Type B pancreatic cell (in vitro differentiated cells): ENCODE measurements at regions not wholly inside any gene's neighbourhood (a gene's known extent, or its start where the extent isn't known, plus 50 kb on each side); places are given as distances from the start of the nearest gene placed in this dataset.

Experiments
- DNase-seq: peaks from one replicate; pipeline ENCODE4 v3.0.0; 2021; ENCODE audit warnings: mixed read lengths; ENCODE audit not compliant: unreplicated experiment; ENCODE audit errors: extremely low spot score
- H3K27ac Mint-ChIP-seq: 2 replicates; pipeline ENCODE4 v1.8.0; 2021; ENCODE audit warnings: mild to moderate bottlenecking, mixed read lengths
- H3K27me3 Mint-ChIP-seq: 2 replicates; pipeline ENCODE4 v1.8.0; 2021; ENCODE audit warnings: mixed read lengths
- H3K36me3 Mint-ChIP-seq: 2 replicates; pipeline ENCODE4 v1.8.0; 2021; ENCODE audit warnings: mixed read lengths
- H3K4me1 Mint-ChIP-seq: one replicate; pipeline ENCODE4 v1.8.0; 2021; ENCODE audit warnings: mixed read lengths; ENCODE audit not compliant: unreplicated experiment
- H3K4me3 Mint-ChIP-seq: 2 replicates; pipeline ENCODE4 v1.8.0; 2021; ENCODE audit warnings: mild to moderate bottlenecking, mixed read lengths
- H3K9me3 Mint-ChIP-seq: 2 replicates; pipeline ENCODE4 v1.8.0; 2021; ENCODE audit warnings: mixed read lengths
- CTCF ChIP-seq: fragments of 200-600 bp; sonication (generic); conservative IDR thresholded peaks from 2 replicates; pipeline ENCODE4 v1.5.0; 2021; ENCODE audit warnings: antibody characterized with exemption, mild to moderate bottlenecking

GRCh38 chr2:234858790-234859329 is 93.0 kb upstream of the SH3BP4 start:
- no peaks in the 10 kb centered on the region for H3K27me3 Mint-ChIP-seq
- peaks cover 21% of the 10 kb centered on the region for H3K4me1 Mint-ChIP-seq
- H3K4me3 Mint-ChIP-seq, result no peak overlapping the region
- no peak for DNase-seq
- no peak for TF ChIP-seq CTCF
- H3K36me3 Mint-ChIP-seq, result no peaks in the 10 kb centered on the region
- H3K9me3 Mint-ChIP-seq, result no peaks in the 10 kb centered on the region
- no peak overlapping the region for H3K27ac Mint-ChIP-seq

- no peak for DNase-seq
- no peak for TF ChIP-seq CTCF
- no peaks in the 10 kb centered on the region for H3K36me3 Mint-ChIP-seq
- no peak overlapping the region for H3K4me3 Mint-ChIP-seq
- H3K4me1 Mint-ChIP-seq, result peaks cover 20% of the 10 kb centered on the region
- no peak overlapping the region for H3K27ac Mint-ChIP-seq
- H3K9me3 Mint-ChIP-seq, result no peaks in the 10 kb centered on the region
- no peaks in the 10 kb centered on the region for H3K27me3 Mint-ChIP-seq
These were observed 93.7 kb upstream of the SH3BP4 start for GRCh38 chr2:234858145-234858544.

GRCh38 chr2:234853729-234854128 is 98.1 kb upstream of the SH3BP4 start:
- Mint-ChIP-seq H3K4me3 (no peak overlapping the region), H3K27me3 (no peaks in the 10 kb centered on the region), H3K4me1 (peaks cover 21% of the 10 kb centered on the region), H3K36me3 (no peaks in the 10 kb centered on the region), H3K27ac (no peak overlapping the region), H3K9me3 (peaks cover 9% of the 10 kb centered on the region)
- no peak for DNase-seq
- TF ChIP-seq CTCF, result no peak

- H3K36me3 Mint-ChIP-seq, result no peaks in the 10 kb centered on the region
- no peak overlapping the region for H3K27ac Mint-ChIP-seq
- peaks cover 9% of the 10 kb centered on the region for H3K9me3 Mint-ChIP-seq
- H3K4me1 Mint-ChIP-seq, result peaks cover 24% of the 10 kb centered on the region
- DNase-seq, result no peak
- no peak for TF ChIP-seq CTCF
- H3K27me3 Mint-ChIP-seq, result no peaks in the 10 kb centered on the region
- no peak overlapping the region for H3K4me3 Mint-ChIP-seq
These were observed 98.9 kb upstream of the SH3BP4 start for GRCh38 chr2:234852941-234853340.

GRCh38 chr2:234852035-234852434 is 99.8 kb upstream of the SH3BP4 start:
- H3K27me3 Mint-ChIP-seq, result no peaks in the 10 kb centered on the region
- H3K27ac Mint-ChIP-seq, result no peak overlapping the region
- no peak overlapping the region for H3K4me3 Mint-ChIP-seq
- H3K4me1 Mint-ChIP-seq, result peaks cover 32% of the 10 kb centered on the region
- H3K9me3 Mint-ChIP-seq, result peaks cover 9% of the 10 kb centered on the region
- H3K36me3 Mint-ChIP-seq, result no peaks in the 10 kb centered on the region
- TF ChIP-seq CTCF, result no peak
- DNase-seq, result no peak

GRCh38 chr2:234851451-234851850 is 100.4 kb upstream of the SH3BP4 start:
- H3K27me3 Mint-ChIP-seq, result no peaks in the 10 kb centered on the region

More at GRCh38 chr2:234851451-234851850, 100.4 kb upstream of the SH3BP4 start:
- Mint-ChIP-seq H3K9me3 (peaks cover 9% of the 10 kb centered on the region), H3K27ac (no peak overlapping the region), H3K4me1 (peaks cover 38% of the 10 kb centered on the region), H3K4me3 (no peak overlapping the region), H3K36me3 (no peaks in the 10 kb centered on the region)
- no peak for DNase-seq
- TF ChIP-seq CTCF, result no peak
